ENCODE measurements at regions not wholly inside any gene's neighbourhood (a gene's known extent, or its start where the extent isn't known, plus 50 kb on each side); places are given as distances from the start of the nearest gene placed in this dataset.

DNA sequence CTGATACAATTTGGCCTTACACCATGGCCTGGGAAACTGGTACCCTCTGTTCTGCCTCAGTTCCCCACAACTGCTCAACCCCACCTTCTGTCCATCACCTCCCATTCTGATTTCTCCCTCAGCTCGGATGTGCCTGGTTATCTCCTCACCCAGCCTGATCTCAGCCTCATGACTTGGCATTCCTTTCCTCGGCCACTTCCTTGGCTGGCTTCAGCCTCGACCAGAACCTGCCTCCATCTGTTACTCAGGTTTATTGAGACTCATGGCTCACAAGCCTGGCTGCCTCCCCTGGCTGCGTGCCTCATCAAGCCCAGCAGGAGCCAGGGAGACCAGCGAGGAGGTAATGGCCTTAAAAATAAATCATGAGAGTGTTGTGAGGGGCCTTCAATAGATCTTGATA, 356.2 kb upstream of the SPRED2 start:
- no peak for DNase-seq (ENCODE audit: low read depth in 1 of 2, low spot score in 1 of 2)

DNA sequence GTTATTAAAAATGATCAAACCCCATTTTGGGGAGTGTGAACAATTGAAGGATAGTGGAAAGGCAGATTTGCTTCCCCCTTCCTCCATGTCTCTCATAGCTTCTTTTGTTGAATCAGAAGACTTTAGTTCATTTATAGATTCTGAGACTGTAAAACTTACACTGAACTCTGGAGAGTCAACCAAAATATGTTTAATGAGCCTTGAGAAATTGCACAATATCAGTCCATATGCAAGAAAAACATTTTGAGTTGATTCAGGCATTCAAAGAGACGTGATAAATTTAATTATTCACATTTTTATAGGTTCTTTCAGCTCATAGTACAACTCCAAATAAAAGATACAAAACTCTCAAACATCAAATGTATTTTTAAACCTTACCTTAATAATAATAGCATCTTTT, 354.4 kb upstream of the SPRED2 start:
- no peak for DNase-seq (ENCODE audit: low read depth in 1 of 2, low spot score in 1 of 2)
- H3K27ac ChIP-seq (replicated peaks) = no peak overlapping the region
- H3K27me3 ChIP-seq (ENCODE audit: insufficient read depth, poor library complexity, severe bottlenecking) = no peaks in the 10 kb centered on the region
- TF ChIP-seq REST (IDR thresholded peaks at IDR 0.05; ENCODE audit: insufficient replicate concordance, low read depth) = no peak
- no peak for TF ChIP-seq CTCF (IDR thresholded peaks at IDR 0.05; ENCODE audit: insufficient read depth, low read length)
- no peak for TF ChIP-seq SPI1 (IDR thresholded peaks at IDR 0.05; ENCODE audit: borderline replicate concordance, low read depth)
- TF ChIP-seq GABPA (IDR thresholded peaks at IDR 0.05; ENCODE audit: low read depth) = no peak
- no peak for TF ChIP-seq POLR2AphosphoS5 (IDR thresholded peaks at IDR 0.05; ENCODE audit: low read depth)
- H3K4me3 ChIP-seq (replicated peaks; ENCODE audit: insufficient read depth, low read length) = no peak overlapping the region

More for the DNA sequence above, 356.2 kb upstream of the SPRED2 start:
- H3K27me3 ChIP-seq (ENCODE audit: insufficient read depth, poor library complexity, severe bottlenecking) = no peaks in the 10 kb centered on the region
- TF ChIP-seq CTCF (IDR thresholded peaks at IDR 0.05; ENCODE audit: insufficient read depth, low read length) (no peak), REST (IDR thresholded peaks at IDR 0.05; ENCODE audit: insufficient replicate concordance, low read depth) (no peak), POLR2AphosphoS5 (IDR thresholded peaks at IDR 0.05; ENCODE audit: low read depth) (no peak), SPI1 (IDR thresholded peaks at IDR 0.05; ENCODE audit: borderline replicate concordance, low read depth) (no peak), GABPA (IDR thresholded peaks at IDR 0.05; ENCODE audit: low read depth) (no peak)
- H3K27ac ChIP-seq (replicated peaks) = no peak overlapping the region
- no peak overlapping the region for H3K4me3 ChIP-seq (replicated peaks; ENCODE audit: insufficient read depth, low read length)

GRCh38 chr2:65786007-65786717, 353.8 kb upstream of the SPRED2 start:
- no peak overlapping the region for H3K27ac ChIP-seq (replicated peaks)
- DNase-seq (ENCODE audit: low read depth in 1 of 2, low spot score in 1 of 2) = no peak

More at GRCh38 chr2:65786007-65786717, 353.8 kb upstream of the SPRED2 start:
- H3K27me3 ChIP-seq (ENCODE audit: insufficient read depth, poor library complexity, severe bottlenecking) = no peaks in the 10 kb centered on the region
- TF ChIP-seq CTCF (IDR thresholded peaks at IDR 0.05; ENCODE audit: insufficient read depth, low read length) (no peak), SPI1 (IDR thresholded peaks at IDR 0.05; ENCODE audit: borderline replicate concordance, low read depth) (no peak), POLR2AphosphoS5 (IDR thresholded peaks at IDR 0.05; ENCODE audit: low read depth) (no peak), GABPA (IDR thresholded peaks at IDR 0.05; ENCODE audit: low read depth) (no peak), REST (IDR thresholded peaks at IDR 0.05; ENCODE audit: insufficient replicate concordance, low read depth) (no peak)
- H3K4me3 ChIP-seq (replicated peaks; ENCODE audit: insufficient read depth, low read length) = no peak overlapping the region

All from HL-60 (cell line).